Testis (tissue), 2 donors: ENCODE measurements at regions not wholly inside any gene's neighbourhood (a gene's known extent, or its start where the extent isn't known, plus 50 kb on each side); places are given as distances from the start of the nearest gene placed in this dataset.

ENCODE experiments used
- DNase-seq: peaks from one replicate; pipeline ENCODE4 v3.0.0-alpha.2; 2019
- H3K27ac ChIP-seq, 2 donors: fragments of 200-600 bp; sonication (generic); one replicate each; pipeline ENCODE4 v1.5.1; 2019
- H3K27me3 ChIP-seq: fragments of 200-600 bp; sonication (generic); one replicate; pipeline ENCODE4 v1.5.1; 2019
- H3K36me3 ChIP-seq: fragments of 200-600 bp; sonication (generic); one replicate; pipeline ENCODE4 v1.5.1; 2017; ENCODE audit warnings: low read depth; ENCODE audit errors: missing control alignments
- H3K4me1 ChIP-seq: fragments of 200-600 bp; sonication (generic); one replicate; pipeline ENCODE4 v1.5.1; 2019
- H3K4me3 ChIP-seq, 2 donors: fragments of 200-600 bp; sonication (generic); one replicate each; pipeline ENCODE4 v1.5.1; 2017 to 2019
- H3K9me3 ChIP-seq: fragments of 200-600 bp; sonication (generic); one replicate; pipeline ENCODE4 v1.5.1; 2017
- CTCF ChIP-seq, 3 experiments: fragments of 450-650 bp in 2 of 3; fragments of 200-600 bp in 1 of 3; sonication (generic) in 1 of 3; IDR thresholded peaks; one replicate each; pipeline ENCODE4 v1.5.1; 2016 to 2019; ENCODE audit warnings: antibody characterized with exemption in 3 of 3, mild to moderate bottlenecking in 2 of 3, moderate library complexity in 1 of 3
- POLR2A ChIP-seq: fragments of 450-650 bp; IDR thresholded peaks from one replicate; pipeline ENCODE4 v1.6.1; 2017; ENCODE audit warnings: antibody characterized with exemption, mild to moderate bottlenecking, moderate library complexity
- WGBS, 2 donors: methylation state at CpG; one replicate each; pipeline ENCODE4 v1.1.5; 2018; 5-methylcytosine and 5-hydroxymethylcytosine counted together
- intact Hi-C: fragments of 100-400 bp; cut with DNase I; formaldehyde crosslinking; loops from one replicate; pipeline ENCODE4 v1.15.1; 2023; ENCODE audit warnings: low total_unique reads

- H3K27me3 ChIP-seq = no peaks in the 10 kb centered on the region
- H3K4me3 ChIP-seq = no peak overlapping the region
- H3K27ac ChIP-seq = no peak overlapping the region
- no peaks in the 10 kb centered on the region for H3K36me3 ChIP-seq
- WGBS, 2 donors = 65 to 72% methylated on average over 7 to 12 of the region's 12 CpGs
- H3K4me1 ChIP-seq = peaks cover 13% of the 10 kb centered on the region
- intact Hi-C loops = no loop called here
- peak; percentile 53 for DNase-seq
- no peaks in the 10 kb centered on the region for H3K9me3 ChIP-seq
- TF ChIP-seq CTCF (IDR thresholded peaks at IDR 0.05) (no peak), POLR2A (no peak)
These were observed 254.9 kb downstream of the RHOU start for GRCh38 chr1:228989992-228990827.

GRCh38 chr1:228990906-228991569, 255.8 kb downstream of the RHOU start:
- Histone ChIP-seq H3K27me3 (no peaks in the 10 kb centered on the region), H3K9me3 (no peaks in the 10 kb centered on the region), H3K36me3 (no peaks in the 10 kb centered on the region), H3K4me1 (peaks cover 13% of the 10 kb centered on the region), H3K27ac (no peak overlapping the region), H3K4me3 (no peak overlapping the region)
- intact Hi-C loops = no loop called here
- TF ChIP-seq POLR2A (no peak), CTCF (IDR thresholded peaks at IDR 0.05) (no peak)
- 82 to 91% methylated on average over 13 of the region's 13 CpGs for WGBS, 2 donors
- no peak for DNase-seq

- Histone ChIP-seq H3K27me3 (no peaks in the 10 kb centered on the region), H3K9me3 (no peaks in the 10 kb centered on the region), H3K36me3 (no peaks in the 10 kb centered on the region), H3K4me3 (no peak overlapping the region), H3K27ac (no peak overlapping the region), H3K4me1 (peaks cover 13% of the 10 kb centered on the region)
- no peak for DNase-seq
- no peak for TF ChIP-seq POLR2A
- 83 to 98% methylated on average over 2 of the region's 2 CpGs for WGBS, 2 donors
- intact Hi-C loops = no loop called here
These were observed 256.8 kb downstream of the RHOU start for GRCh38 chr1:228992044-228992443.

- no peaks in the 10 kb centered on the region for H3K36me3 ChIP-seq
- intact Hi-C loops = no loop called here
- H3K9me3 ChIP-seq = no peaks in the 10 kb centered on the region
- WGBS, 2 donors = 89 to 94% methylated on average over 8 of the region's 8 CpGs
- no peak for DNase-seq
- TF ChIP-seq POLR2A (no peak), CTCF (IDR thresholded peaks at IDR 0.05) (no peak)
- H3K4me3 ChIP-seq = no peak overlapping the region
- no peak overlapping the region for H3K27ac ChIP-seq
- peaks cover 13% of the 10 kb centered on the region for H3K4me1 ChIP-seq
- H3K27me3 ChIP-seq = no peaks in the 10 kb centered on the region
These were observed 257.7 kb downstream of the RHOU start for GRCh38 chr1:228992907-228993535.
